ENCODE measurements at regions not wholly inside any gene's neighbourhood (a gene's known extent, or its start where the extent isn't known, plus 50 kb on each side); places are given as distances from the start of the nearest gene placed in this dataset.
"Not testable (repeated sequence)": the region's sequence is repeated elsewhere in the genome, so short reads cannot be mapped to it uniquely, and the experiment has no call there.

DNA sequence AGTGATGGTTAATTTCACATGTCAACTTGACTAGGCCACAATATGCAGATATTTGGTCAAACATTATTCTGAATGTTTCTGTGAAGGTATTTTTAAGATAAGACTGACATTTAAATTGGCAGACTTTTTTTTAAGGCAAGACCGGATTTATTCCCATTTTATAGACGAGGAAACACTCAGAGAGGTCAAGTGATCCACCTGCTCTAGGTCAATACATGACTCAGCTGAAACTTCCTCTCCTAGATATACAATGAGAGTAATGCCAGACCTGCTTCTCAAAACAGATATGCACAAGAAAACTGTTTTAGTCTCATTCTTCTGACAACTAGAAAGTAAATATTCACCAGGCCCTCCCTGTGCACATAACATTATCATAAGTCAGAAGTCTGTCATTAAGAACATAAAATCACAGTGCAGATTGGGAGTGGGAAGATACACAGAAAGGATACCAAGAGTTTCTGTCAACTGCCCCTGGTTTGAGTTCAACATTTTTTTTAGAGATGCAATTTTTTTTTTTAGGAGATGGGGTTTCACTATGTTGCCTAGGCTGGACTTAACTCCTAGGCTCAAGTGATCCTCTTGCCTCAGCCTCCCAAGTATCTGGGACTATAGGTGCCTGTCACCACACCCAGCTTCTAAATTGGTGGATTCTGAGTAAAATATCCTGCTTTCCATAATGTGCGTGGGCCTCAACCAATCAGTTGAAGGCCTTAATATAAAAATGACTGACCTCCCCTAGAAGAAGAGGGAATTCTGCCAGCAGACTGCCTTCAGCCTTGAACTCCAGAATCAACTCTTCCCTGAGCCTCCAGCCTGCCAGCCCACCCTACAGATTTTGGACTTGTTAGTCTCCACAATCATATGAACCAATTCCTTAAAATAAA, 121.4 kb downstream of the ZFAND4 start:
- H3K27ac ChIP-seq (ENCODE audit: low read length): no peak overlapping the region
- H3K9me3 ChIP-seq (ENCODE audit: control insufficient read depth, low read depth, low read length): no peaks in the 10 kb centered on the region
- DNase-seq: no peak
- H3K4me3 ChIP-seq (ENCODE audit: low read length): no peak overlapping the region
- H3K27me3 ChIP-seq (ENCODE audit: control insufficient read depth, insufficient read depth, low read length): no peaks in the 10 kb centered on the region
- no peaks in the 10 kb centered on the region for H3K4me1 ChIP-seq (ENCODE audit: control insufficient read depth, insufficient read depth, low read length)
- H3K36me3 ChIP-seq (ENCODE audit: control insufficient read depth, insufficient read depth, low read length): peaks cover 20% of the 10 kb centered on the region
- no CpG with 5 or more reads among the region's 3 CpGs for WGBS (ENCODE audit: insufficient coverage, low lambda C conversion rate)

GRCh38 chr10:45548068-45548467, 124.5 kb downstream of the ZFAND4 start:
- no peaks in the 10 kb centered on the region for H3K9me3 ChIP-seq (ENCODE audit: control insufficient read depth, low read depth, low read length)
- H3K36me3 ChIP-seq (ENCODE audit: control insufficient read depth, insufficient read depth, low read length): peaks cover 15% of the 10 kb centered on the region
- no peak overlapping the region for H3K4me3 ChIP-seq (ENCODE audit: low read length)
- WGBS (ENCODE audit: insufficient coverage, low lambda C conversion rate): 100% methylated on average over 1 of the region's 5 CpGs
- H3K4me1 ChIP-seq (ENCODE audit: control insufficient read depth, insufficient read depth, low read length): peaks cover 17% of the 10 kb centered on the region
- H3K27me3 ChIP-seq (ENCODE audit: control insufficient read depth, insufficient read depth, low read length): no peaks in the 10 kb centered on the region
- DNase-seq: no peak
- H3K27ac ChIP-seq (ENCODE audit: low read length): no peak overlapping the region

DNA sequence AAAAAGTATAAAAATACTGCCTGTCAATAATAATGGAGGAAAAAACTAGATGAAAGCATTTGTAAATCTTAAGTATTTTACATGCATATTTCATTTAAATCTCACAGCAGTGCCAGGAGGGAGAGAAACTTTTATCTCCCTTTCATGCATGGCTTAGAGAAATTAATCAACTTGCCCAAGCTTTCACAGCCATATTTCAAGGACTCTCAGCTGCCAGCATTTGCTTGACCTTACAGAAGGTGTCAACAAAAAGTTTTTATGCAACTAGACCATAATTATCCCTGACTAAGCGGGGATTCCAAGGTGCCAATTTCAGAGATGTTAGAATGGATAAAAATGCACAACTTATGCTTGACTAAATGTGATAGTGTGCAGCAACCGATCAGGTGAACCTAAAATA, 125.4 kb downstream of the ZFAND4 start:
- H3K36me3 ChIP-seq (ENCODE audit: control insufficient read depth, insufficient read depth, low read length): peaks cover 15% of the 10 kb centered on the region
- H3K9me3 ChIP-seq (ENCODE audit: control insufficient read depth, low read depth, low read length): no peaks in the 10 kb centered on the region
- H3K4me3 ChIP-seq (ENCODE audit: low read length): no peak overlapping the region
- H3K27me3 ChIP-seq (ENCODE audit: control insufficient read depth, insufficient read depth, low read length): no peaks in the 10 kb centered on the region
- H3K4me1 ChIP-seq (ENCODE audit: control insufficient read depth, insufficient read depth, low read length): peaks cover 17% of the 10 kb centered on the region
- DNase-seq: no peak
- H3K27ac ChIP-seq (ENCODE audit: low read length): no peak overlapping the region
- 100% methylated on average over 2 of the region's 2 CpGs for WGBS (ENCODE audit: insufficient coverage, low lambda C conversion rate)

DNA sequence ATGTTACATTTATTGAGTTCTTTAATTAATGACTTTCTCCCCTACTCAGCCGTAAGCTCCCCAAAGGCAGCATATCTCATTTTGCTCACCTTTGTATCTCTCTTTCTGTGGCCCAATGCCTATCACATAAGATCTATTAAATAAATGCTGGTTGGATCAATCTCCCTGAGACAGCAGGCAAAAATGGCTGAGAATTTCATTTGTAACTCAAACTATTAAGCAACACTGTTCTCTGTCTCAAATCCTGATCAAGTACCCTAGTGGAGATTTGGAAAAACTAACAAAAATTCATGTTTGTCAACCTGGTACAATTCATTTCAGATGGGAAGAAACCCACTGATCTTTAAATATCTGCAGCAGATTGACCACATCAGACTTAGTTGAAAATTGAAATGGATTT, 127.4 kb downstream of the ZFAND4 start:
- H3K27ac ChIP-seq (ENCODE audit: low read length): no peak overlapping the region
- H3K4me3 ChIP-seq (ENCODE audit: low read length): no peak overlapping the region
- no peak for DNase-seq
- peaks cover 17% of the 10 kb centered on the region for H3K4me1 ChIP-seq (ENCODE audit: control insufficient read depth, insufficient read depth, low read length)
- H3K36me3 ChIP-seq (ENCODE audit: control insufficient read depth, insufficient read depth, low read length): peaks cover 11% of the 10 kb centered on the region
- no peaks in the 10 kb centered on the region for H3K27me3 ChIP-seq (ENCODE audit: control insufficient read depth, insufficient read depth, low read length)
- 100% methylated on average over 1 of the region's 1 CpG for WGBS (ENCODE audit: insufficient coverage, low lambda C conversion rate)
- H3K9me3 ChIP-seq (ENCODE audit: control insufficient read depth, low read depth, low read length): no peaks in the 10 kb centered on the region

DNA sequence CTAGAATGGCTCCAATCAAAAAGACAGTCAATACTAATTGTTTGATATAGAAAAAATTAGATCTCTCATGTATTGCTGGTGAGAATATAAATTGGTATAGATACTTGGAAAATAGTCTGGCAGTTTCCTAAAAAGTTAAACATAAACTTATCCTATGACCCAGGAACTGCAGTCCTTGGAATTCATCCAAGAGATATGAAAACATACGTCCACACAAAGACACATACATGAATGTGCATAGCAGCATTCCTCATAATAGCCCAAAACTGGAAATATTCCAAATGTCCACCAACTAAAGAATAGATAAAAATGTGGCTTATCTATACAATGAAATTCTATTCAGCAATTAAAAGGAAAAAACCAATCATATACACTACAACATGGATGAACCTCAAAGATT, 128.4 kb downstream of the ZFAND4 start:
- no peak overlapping the region for H3K27ac ChIP-seq (ENCODE audit: low read length)
- 17% methylated on average over 1 of the region's 1 CpG for WGBS (ENCODE audit: insufficient coverage, low lambda C conversion rate)
- peak; percentile 8 to 61 for DNase-seq

GRCh38 chr10:45541032-45541431, 131.5 kb downstream of the ZFAND4 start:
- not testable (repeated sequence) for H3K27ac ChIP-seq (ENCODE audit: low read length); H3K9me3 ChIP-seq (ENCODE audit: control insufficient read depth, low read depth, low read length); DNase-seq; H3K4me3 ChIP-seq (ENCODE audit: low read length); H3K36me3 ChIP-seq (ENCODE audit: control insufficient read depth, insufficient read depth, low read length); H3K27me3 ChIP-seq (ENCODE audit: control insufficient read depth, insufficient read depth, low read length)
- WGBS (ENCODE audit: insufficient coverage, low lambda C conversion rate): no CpG with 5 or more reads among the region's 5 CpGs
- H3K4me1 ChIP-seq (ENCODE audit: control insufficient read depth, insufficient read depth, low read length): peaks cover 17% of the 10 kb centered on the region

More for the DNA sequence above, 128.4 kb downstream of the ZFAND4 start:
- Histone ChIP-seq H3K4me3 (ENCODE audit: low read length) (no peak overlapping the region), H3K36me3 (ENCODE audit: control insufficient read depth, insufficient read depth, low read length) (peaks cover 5% of the 10 kb centered on the region), H3K4me1 (ENCODE audit: control insufficient read depth, insufficient read depth, low read length) (peaks cover 17% of the 10 kb centered on the region), H3K9me3 (ENCODE audit: control insufficient read depth, low read depth, low read length) (no peaks in the 10 kb centered on the region), H3K27me3 (ENCODE audit: control insufficient read depth, insufficient read depth, low read length) (no peaks in the 10 kb centered on the region)

- H3K27me3 ChIP-seq (ENCODE audit: control insufficient read depth, insufficient read depth, low read length); H3K4me3 ChIP-seq (ENCODE audit: low read length); DNase-seq; H3K9me3 ChIP-seq (ENCODE audit: control insufficient read depth, low read depth, low read length); H3K36me3 ChIP-seq (ENCODE audit: control insufficient read depth, insufficient read depth, low read length); H3K27ac ChIP-seq (ENCODE audit: low read length): not testable (repeated sequence)
- peaks cover 15% of the 10 kb centered on the region for H3K4me1 ChIP-seq (ENCODE audit: control insufficient read depth, insufficient read depth, low read length)
- no CpG with 5 or more reads among the region's 2 CpGs for WGBS (ENCODE audit: insufficient coverage, low lambda C conversion rate)
These were observed 132.0 kb downstream of the ZFAND4 start for GRCh38 chr10:45540589-45540988.

- H3K9me3 ChIP-seq (ENCODE audit: control insufficient read depth, low read depth, low read length); H3K4me3 ChIP-seq (ENCODE audit: low read length); H3K27ac ChIP-seq (ENCODE audit: low read length); DNase-seq; H3K36me3 ChIP-seq (ENCODE audit: control insufficient read depth, insufficient read depth, low read length); H3K4me1 ChIP-seq (ENCODE audit: control insufficient read depth, insufficient read depth, low read length); H3K27me3 ChIP-seq (ENCODE audit: control insufficient read depth, insufficient read depth, low read length): not testable (repeated sequence)
- WGBS (ENCODE audit: insufficient coverage, low lambda C conversion rate): no CpG with 5 or more reads among the region's 1 CpG
These were observed 133.0 kb downstream of the ZFAND4 start for GRCh38 chr10:45539569-45539968.

- H3K4me1 ChIP-seq (ENCODE audit: control insufficient read depth, insufficient read depth, low read length): no peaks in the 10 kb centered on the region
- H3K27me3 ChIP-seq (ENCODE audit: control insufficient read depth, insufficient read depth, low read length): no peaks in the 10 kb centered on the region
- no peak overlapping the region for H3K4me3 ChIP-seq (ENCODE audit: low read length)
- no peaks in the 10 kb centered on the region for H3K9me3 ChIP-seq (ENCODE audit: control insufficient read depth, low read depth, low read length)
- no peak for DNase-seq
- WGBS (ENCODE audit: insufficient coverage, low lambda C conversion rate): no CpG with 5 or more reads among the region's 2 CpGs
- H3K36me3 ChIP-seq (ENCODE audit: control insufficient read depth, insufficient read depth, low read length): peaks cover 5% of the 10 kb centered on the region
- H3K27ac ChIP-seq (ENCODE audit: low read length): no peak overlapping the region
These were observed 138.0 kb downstream of the ZFAND4 start for GRCh38 chr10:45534572-45534971.

- peaks cover 5% of the 10 kb centered on the region for H3K36me3 ChIP-seq (ENCODE audit: control insufficient read depth, insufficient read depth, low read length)
- no peak overlapping the region for H3K27ac ChIP-seq (ENCODE audit: low read length)
- no peak for DNase-seq
- whole genome bisulfite sequencing (ENCODE audit: insufficient coverage, low lambda C conversion rate): no CpG with 5 or more reads among the region's 1 CpG
- no peak overlapping the region for H3K4me3 ChIP-seq (ENCODE audit: low read length)
- H3K4me1 ChIP-seq (ENCODE audit: control insufficient read depth, insufficient read depth, low read length): no peaks in the 10 kb centered on the region
- no peaks in the 10 kb centered on the region for H3K27me3 ChIP-seq (ENCODE audit: control insufficient read depth, insufficient read depth, low read length)
- H3K9me3 ChIP-seq (ENCODE audit: control insufficient read depth, low read depth, low read length): no peaks in the 10 kb centered on the region
These were observed 140.1 kb downstream of the ZFAND4 start for GRCh38 chr10:45532480-45532879.

All from large intestine (tissue), 3 donors.